Activated T-helper 1 cell treated with anti-CD3 and anti-CD28 coated beads, Interleukin-12 subunit alpha, Interleukin-12 subunit beta, Interleukin-2, Interleukin-4 antibody, amounts not matched to agents 30 ng/mL and 10 ng/mL and 1 ng/mL, durations not matched to agents 14 hours and 24 hours and 36 hours (primary cell): ENCODE measurements at regions not wholly inside any gene's neighbourhood (a gene's known extent, or its start where the extent isn't known, plus 50 kb on each side); places are given as distances from the start of the nearest gene placed in this dataset.

ENCODE experiments used
- DNase-seq: peaks from one replicate; pipeline ENCODE4 v3.0.0; 2021; ENCODE audit warnings: low spot score
- H3K27ac Mint-ChIP-seq: one replicate; pipeline ENCODE4 v1.8.0; 2021; ENCODE audit warnings: mild to moderate bottlenecking, mixed read lengths
- H3K27me3 Mint-ChIP-seq: one replicate; pipeline ENCODE4 v1.8.0; 2022; ENCODE audit warnings: mild to moderate bottlenecking, moderate library complexity, mixed read lengths; ENCODE audit not compliant: insufficient read depth
- H3K36me3 Mint-ChIP-seq: one replicate; pipeline ENCODE4 v1.8.0; 2021; ENCODE audit warnings: low read depth, mixed read lengths
- H3K4me1 Mint-ChIP-seq: one replicate; pipeline ENCODE4 v1.8.0; 2021; ENCODE audit warnings: low read depth, mixed read lengths
- H3K4me3 Mint-ChIP-seq: one replicate; pipeline ENCODE4 v1.8.0; 2021; ENCODE audit warnings: mild to moderate bottlenecking, moderate library complexity, mixed read lengths
- H3K9me3 Mint-ChIP-seq: one replicate; pipeline ENCODE4 v1.8.0; 2021; ENCODE audit warnings: mixed read lengths
- intact Hi-C: fragments of 100-400 bp; cut with micrococcal nuclease; formaldehyde crosslinking; loops from one replicate; pipeline ENCODE4 v1.15.1; 2024

- intact Hi-C loops, result no loop called here
- no peak for DNase-seq
- Mint-ChIP-seq H3K4me3 (no peak overlapping the region), H3K4me1 (no peaks in the 10 kb centered on the region), H3K9me3 (peaks cover 7% of the 10 kb centered on the region), H3K27ac (no peak overlapping the region), H3K36me3 (no peaks in the 10 kb centered on the region), H3K27me3 (peaks cover 4% of the 10 kb centered on the region)
Observed at GRCh38 chr4:144202081-144202480, 61.6 kb upstream of the GYPA start.

- Mint-ChIP-seq H3K27me3 (peaks cover 4% of the 10 kb centered on the region), H3K4me1 (no peaks in the 10 kb centered on the region), H3K36me3 (no peaks in the 10 kb centered on the region), H3K27ac (no peak overlapping the region), H3K9me3 (no peaks in the 10 kb centered on the region), H3K4me3 (no peak overlapping the region)
- intact Hi-C loops, result no loop called here
- no peak for DNase-seq
Observed at GRCh38 chr4:144203155-144203554, 62.6 kb upstream of the GYPA start.

- no peaks in the 10 kb centered on the region for H3K9me3 Mint-ChIP-seq
- H3K27ac Mint-ChIP-seq, result no peak overlapping the region
- no peak for DNase-seq
- intact Hi-C loops, result no loop called here
- H3K27me3 Mint-ChIP-seq, result peaks cover 4% of the 10 kb centered on the region
- no peak overlapping the region for H3K4me3 Mint-ChIP-seq
- H3K4me1 Mint-ChIP-seq, result no peaks in the 10 kb centered on the region
- no peaks in the 10 kb centered on the region for H3K36me3 Mint-ChIP-seq
Observed at GRCh38 chr4:144204431-144204830, 63.9 kb upstream of the GYPA start.

GRCh38 chr4:144206711-144207110 is 66.2 kb upstream of the GYPA start:
- no peaks in the 10 kb centered on the region for H3K4me1 Mint-ChIP-seq
- H3K27me3 Mint-ChIP-seq, result peaks cover 9% of the 10 kb centered on the region
- intact Hi-C loops, result no loop called here
- no peak overlapping the region for H3K27ac Mint-ChIP-seq
- no peak for DNase-seq
- H3K4me3 Mint-ChIP-seq, result no peak overlapping the region
- H3K36me3 Mint-ChIP-seq, result no peaks in the 10 kb centered on the region
- no peaks in the 10 kb centered on the region for H3K9me3 Mint-ChIP-seq

DNA sequence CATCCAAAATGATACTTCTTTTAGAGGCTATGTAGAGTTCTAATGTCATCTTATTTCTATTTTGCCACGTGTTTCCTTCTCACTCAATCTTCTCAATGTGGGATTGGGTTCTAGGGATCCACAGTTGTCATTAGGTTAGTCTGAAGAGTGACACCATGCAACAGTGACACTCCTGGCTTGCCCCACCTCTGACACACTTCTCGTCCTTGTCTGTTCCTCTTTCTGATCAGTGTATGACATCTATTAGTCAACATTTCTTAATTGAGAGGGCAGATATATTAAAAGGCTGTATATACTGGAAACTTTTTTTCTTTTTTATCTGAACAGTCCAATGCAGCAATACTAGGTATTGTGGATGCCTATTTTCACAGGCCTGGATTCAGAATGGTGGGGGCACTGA is 67.6 kb upstream of the GYPA start:
- no peak for DNase-seq
- Mint-ChIP-seq H3K27me3 (peaks cover 7% of the 10 kb centered on the region), H3K4me1 (no peaks in the 10 kb centered on the region)

GRCh38 chr4:144209491-144209890 is 69.0 kb upstream of the GYPA start:
- DNase-seq, result no peak
- Mint-ChIP-seq H3K4me3 (no peak overlapping the region), H3K27ac (no peak overlapping the region), H3K36me3 (no peaks in the 10 kb centered on the region), H3K9me3 (no peaks in the 10 kb centered on the region), H3K4me1 (no peaks in the 10 kb centered on the region), H3K27me3 (peaks cover 7% of the 10 kb centered on the region)
- intact Hi-C loops, result no loop called here

More for the DNA sequence above, 67.6 kb upstream of the GYPA start:
- Mint-ChIP-seq H3K9me3 (no peaks in the 10 kb centered on the region), H3K4me3 (no peak overlapping the region), H3K27ac (no peak overlapping the region), H3K36me3 (no peaks in the 10 kb centered on the region)
- intact Hi-C loops, result no loop called here

- Mint-ChIP-seq H3K4me3 (no peak overlapping the region), H3K27ac (no peak overlapping the region), H3K4me1 (no peaks in the 10 kb centered on the region), H3K36me3 (no peaks in the 10 kb centered on the region), H3K9me3 (no peaks in the 10 kb centered on the region), H3K27me3 (peaks cover 4% of the 10 kb centered on the region)
- no peak for DNase-seq
- intact Hi-C loops, result no loop called here
Observed at GRCh38 chr4:144213371-144213770, 72.9 kb upstream of the GYPA start.

DNA sequence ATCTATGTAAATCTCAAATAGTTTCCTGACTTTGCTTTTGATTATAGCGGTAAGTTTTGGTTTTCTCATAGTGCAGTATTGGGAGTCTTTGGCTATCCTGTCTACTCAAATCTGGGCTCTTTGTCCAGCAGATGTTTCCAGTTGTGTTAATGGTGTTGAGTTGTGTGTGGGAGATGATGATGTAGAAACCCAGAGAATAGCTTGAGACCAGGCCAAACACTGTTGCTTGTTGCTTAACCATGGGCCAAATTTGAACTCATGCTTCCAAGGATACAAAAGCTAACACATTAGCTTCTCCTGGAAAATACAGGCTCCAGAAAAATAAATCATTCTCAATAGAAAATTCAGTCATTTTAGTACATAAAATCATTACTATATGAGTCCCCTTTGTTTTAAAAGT is 82.6 kb upstream of the GYPA start:
- intact Hi-C loops, result no loop called here
- no peaks in the 10 kb centered on the region for H3K36me3 Mint-ChIP-seq
- DNase-seq, result no peak
- no peaks in the 10 kb centered on the region for H3K9me3 Mint-ChIP-seq
- H3K4me1 Mint-ChIP-seq, result no peaks in the 10 kb centered on the region
- H3K27me3 Mint-ChIP-seq, result no peaks in the 10 kb centered on the region
- no peak overlapping the region for H3K27ac Mint-ChIP-seq
- H3K4me3 Mint-ChIP-seq, result no peak overlapping the region

DNA sequence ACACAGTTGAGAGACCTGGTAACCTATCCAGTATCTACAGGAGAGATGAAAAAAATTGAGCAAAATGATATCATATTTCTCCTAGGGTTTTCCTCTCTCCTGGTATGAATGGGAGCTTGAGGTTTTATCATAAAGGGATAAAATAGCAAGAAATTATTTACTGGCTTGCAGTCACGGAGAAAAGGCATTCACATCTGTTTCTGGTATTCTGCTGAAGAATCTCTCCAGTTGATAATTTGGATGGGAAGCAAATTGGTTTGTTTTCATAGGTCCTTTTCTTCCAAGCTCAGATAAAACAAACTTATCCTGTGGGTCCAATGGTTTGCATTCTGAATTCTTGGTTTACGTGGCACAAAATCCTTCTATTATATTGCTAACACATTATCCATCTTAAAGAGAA is 83.1 kb upstream of the GYPA start:
- DNase-seq, result no peak
- Mint-ChIP-seq H3K9me3 (no peaks in the 10 kb centered on the region), H3K4me3 (no peak overlapping the region), H3K4me1 (no peaks in the 10 kb centered on the region), H3K27ac (no peak overlapping the region), H3K27me3 (no peaks in the 10 kb centered on the region), H3K36me3 (no peaks in the 10 kb centered on the region)
- intact Hi-C loops, result no loop called here

DNA sequence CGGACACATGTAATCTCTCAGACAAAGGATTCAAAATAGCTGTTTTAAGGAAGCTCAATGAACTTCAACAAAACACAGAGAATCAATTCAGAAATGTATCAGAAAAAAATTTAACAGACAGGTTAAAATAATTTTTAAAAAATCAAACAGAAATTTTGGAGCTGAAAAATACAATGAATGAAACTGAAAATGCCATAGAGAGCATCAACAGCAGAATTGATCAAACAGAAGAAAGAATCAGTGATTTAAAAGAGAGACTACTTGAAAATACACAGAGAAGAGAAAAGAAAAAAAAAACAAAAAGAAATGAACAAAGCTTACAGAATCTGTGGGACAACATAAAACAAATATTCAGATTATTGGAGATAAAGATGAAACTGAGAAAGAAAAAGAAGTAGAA is 118.8 kb upstream of the GYPA start:
- Mint-ChIP-seq H3K36me3 (no peaks in the 10 kb centered on the region), H3K27ac (no peak overlapping the region), H3K27me3 (no peaks in the 10 kb centered on the region), H3K4me3 (no peak overlapping the region), H3K9me3 (peaks cover 6% of the 10 kb centered on the region), H3K4me1 (no peaks in the 10 kb centered on the region)
- no peak for DNase-seq
- intact Hi-C loops, result no loop called here

DNA sequence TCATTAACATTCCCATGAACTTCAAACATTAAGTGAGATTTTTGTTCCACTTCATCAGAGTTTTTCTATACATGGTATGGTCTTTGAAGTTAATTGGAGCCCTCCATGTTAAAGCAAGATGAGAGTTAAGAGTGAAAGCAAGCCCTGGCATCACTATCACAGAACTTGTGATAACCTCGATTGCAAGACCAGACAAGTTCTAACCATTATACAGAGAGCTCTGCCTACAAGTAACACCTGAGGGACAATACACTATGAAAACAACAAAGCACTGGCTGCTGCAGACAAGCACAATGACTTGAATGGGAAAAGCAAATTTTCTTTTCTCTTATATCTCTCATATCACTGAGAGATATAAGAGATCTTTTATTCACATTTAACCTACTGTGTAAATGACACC is 126.6 kb upstream of the GYPA start:
- intact Hi-C loops, result no loop called here
- DNase-seq, result no peak
- Mint-ChIP-seq H3K4me1 (no peaks in the 10 kb centered on the region), H3K4me3 (no peak overlapping the region), H3K27me3 (no peaks in the 10 kb centered on the region), H3K36me3 (no peaks in the 10 kb centered on the region), H3K9me3 (no peaks in the 10 kb centered on the region), H3K27ac (no peak overlapping the region)

GRCh38 chr4:144280688-144281087 is 140.2 kb upstream of the GYPA start:
- H3K27ac Mint-ChIP-seq, result no peak overlapping the region
- DNase-seq, result no peak
- H3K9me3 Mint-ChIP-seq, result no peaks in the 10 kb centered on the region
- H3K4me3 Mint-ChIP-seq, result no peak overlapping the region
- H3K27me3 Mint-ChIP-seq, result no peaks in the 10 kb centered on the region
- H3K4me1 Mint-ChIP-seq, result no peaks in the 10 kb centered on the region
- H3K36me3 Mint-ChIP-seq, result no peaks in the 10 kb centered on the region
- intact Hi-C loops, result no loop called here

- no peaks in the 10 kb centered on the region for H3K9me3 Mint-ChIP-seq
- no peaks in the 10 kb centered on the region for H3K27me3 Mint-ChIP-seq
- H3K4me1 Mint-ChIP-seq, result no peaks in the 10 kb centered on the region
- H3K36me3 Mint-ChIP-seq, result no peaks in the 10 kb centered on the region
- H3K4me3 Mint-ChIP-seq, result no peak overlapping the region
- no peak for DNase-seq
- H3K27ac Mint-ChIP-seq, result no peak overlapping the region
- intact Hi-C loops, result no loop called here
Observed at GRCh38 chr4:144283526-144283925, 143.0 kb upstream of the GYPA start.

GRCh38 chr4:144284026-144284425 is 143.5 kb upstream of the GYPA start:
- Mint-ChIP-seq H3K4me1 (no peaks in the 10 kb centered on the region), H3K36me3 (no peaks in the 10 kb centered on the region), H3K27ac (no peak overlapping the region), H3K27me3 (no peaks in the 10 kb centered on the region), H3K9me3 (no peaks in the 10 kb centered on the region), H3K4me3 (no peak overlapping the region)
- DNase-seq, result no peak
- intact Hi-C loops, result no loop called here
